Psoas muscle (tissue), 7 donors: ENCODE measurements at regions not wholly inside any gene's neighbourhood (a gene's known extent, or its start where the extent isn't known, plus 50 kb on each side); places are given as distances from the start of the nearest gene placed in this dataset.

ENCODE experiments used
- ATAC-seq, 4 donors: fragments of 200-7000 bp; cut with Tn5 transposase; one replicate each; pipeline ENCODE4 v1.9.1; 2020; ENCODE audit warnings: moderate library complexity in 3 of 4, mild to moderate bottlenecking in 2 of 4
- DNase-seq, 2 donors: peaks; one replicate each; pipeline ENCODE4 v3.0.0-alpha.2; 2020
- H3K27ac ChIP-seq: fragments of 200-600 bp; one replicate; pipeline ENCODE4 v1.8.0; 2022
- H3K27me3 ChIP-seq, 3 donors: fragments of 200-600 bp in 1 of 3; one replicate each; pipeline versions ENCODE4 v1.6.1 to v1.8.0; 2013 to 2022; ENCODE audit warnings: low read length in 2 of 3, mild to moderate bottlenecking in 2 of 3, moderate library complexity in 1 of 3; ENCODE audit not compliant: insufficient read depth in 3 of 3
- H3K36me3 ChIP-seq, 2 donors: fragments of 200-600 bp in 1 of 2; one replicate each; pipeline versions ENCODE4 v1.6.1 to v1.8.0; 2013 to 2022; ENCODE audit warnings: low read depth in 1 of 2, mild to moderate bottlenecking in 1 of 2, moderate library complexity in 1 of 2; ENCODE audit not compliant: insufficient read depth in 1 of 2
- H3K4me1 ChIP-seq: fragments of 200-600 bp; one replicate; pipeline ENCODE4 v1.8.0; 2022
- H3K4me3 ChIP-seq: fragments of 200-600 bp; one replicate; pipeline ENCODE4 v1.8.0; 2022; ENCODE audit warnings: mild to moderate bottlenecking
- H3K9me3 ChIP-seq: fragments of 200-600 bp; one replicate; pipeline ENCODE4 v1.8.0; 2022
- CTCF ChIP-seq: fragments of 200-600 bp; IDR thresholded peaks from one replicate; pipeline ENCODE4 v1.8.0; 2022; ENCODE audit warnings: antibody characterized with exemption
- WGBS, 3 donors: extraction: QIAGEN DNeasy Blood & Tissue Kit; methylation state at CpG; one replicate each; pipeline versions ENCODE4 v1.1.6 to v1.1.7; 2013; 5-methylcytosine and 5-hydroxymethylcytosine counted together
- intact Hi-C, 2 donors: fragments of 100-400 bp; cut with DNase I; formaldehyde crosslinking; loops; one replicate each; pipeline versions ENCODE4 v1.11.0 to v1.14.2; 2022
- donor health status: healthy with polysubstance abuse.
- donor health status: DM: no; HTN: no; CAD: no; lungs with moderate emphysema.
- donor health status: Bipolar disorder and iron deficiency.
- donor health status: healthy.
- donor health status: DM: yes; HTN: yes; CAD: no.
- donor health status: DM: no; HTN: no; CAD: no.
- donor health status: DM: yes; HTN: yes; CAD: no.

GRCh38 chr18:40414155-40414754 lies 1540.8 kb upstream of the PIK3C3 start:
- Histone ChIP-seq H3K27ac (no peak overlapping the region), H3K27me3 (no peaks in the 10 kb centered on the region), H3K9me3 (no peaks in the 10 kb centered on the region), H3K4me1 (no peaks in the 10 kb centered on the region), H3K36me3 (no peaks in the 10 kb centered on the region), H3K4me3 (no peak overlapping the region)
- no peak for DNase-seq
- intact Hi-C loops, result no loop called here
- no peak for TF ChIP-seq CTCF
- no peak for ATAC-seq
- 17 to 31% (median 17%) methylated on average over 5 of the region's 5 CpGs for WGBS, 3 donors

- Histone ChIP-seq H3K9me3 (no peaks in the 10 kb centered on the region), H3K4me3 (no peak overlapping the region), H3K4me1 (no peaks in the 10 kb centered on the region), H3K36me3 (no peaks in the 10 kb centered on the region), H3K27me3 (no peaks in the 10 kb centered on the region), H3K27ac (no peak overlapping the region)
- ATAC-seq (no peak), DNase-seq (no peak)
- intact Hi-C loops, result no loop called here
- no peak for TF ChIP-seq CTCF
- 13 to 28% (median 23%) methylated on average over 3 of the region's 3 CpGs for WGBS, 3 donors
Observed at GRCh38 chr18:40413160-40413559, 1541.9 kb upstream of the PIK3C3 start.

- WGBS, 3 donors, result 51 to 68% (median 65%) methylated on average over 3 of the region's 3 CpGs
- no peak for TF ChIP-seq CTCF
- H3K4me3 ChIP-seq, result no peak overlapping the region
Observed at GRCh38 chr18:40412410-40412809, 1542.6 kb upstream of the PIK3C3 start.

GRCh38 chr18:40407909-40408308 lies 1547.1 kb upstream of the PIK3C3 start:
- ATAC-seq (no peak), DNase-seq (no peak)
- no peak overlapping the region for H3K4me3 ChIP-seq
- H3K27ac ChIP-seq, result no peak overlapping the region
- TF ChIP-seq CTCF, result no peak
- no peaks in the 10 kb centered on the region for H3K9me3 ChIP-seq
- intact Hi-C loops, result no loop called here
- no peaks in the 10 kb centered on the region for H3K4me1 ChIP-seq
- 24 to 34% (median 33%) methylated on average over 3 of the region's 3 CpGs for WGBS, 3 donors
- no peaks in the 10 kb centered on the region for H3K36me3 ChIP-seq
- H3K27me3 ChIP-seq, result no peaks in the 10 kb centered on the region

More at GRCh38 chr18:40412410-40412809, 1542.6 kb upstream of the PIK3C3 start:
- no peaks in the 10 kb centered on the region for H3K27me3 ChIP-seq
- no peaks in the 10 kb centered on the region for H3K36me3 ChIP-seq
- no peak for DNase-seq
- H3K9me3 ChIP-seq, result no peaks in the 10 kb centered on the region
- no peak overlapping the region for H3K27ac ChIP-seq
- intact Hi-C loops, result no loop called here
- H3K4me1 ChIP-seq, result no peaks in the 10 kb centered on the region
- ATAC-seq, result no peak

GRCh38 chr18:40404284-40404683 lies 1550.8 kb upstream of the PIK3C3 start:
- DNase-seq, result no peak
- intact Hi-C loops, result no loop called here
- H3K27ac ChIP-seq, result no peak overlapping the region
- H3K27me3 ChIP-seq, result no peaks in the 10 kb centered on the region
- no peaks in the 10 kb centered on the region for H3K36me3 ChIP-seq
- no peak for ATAC-seq
- 80 to 88% (median 81%) methylated on average over 1 of the region's 1 CpG for WGBS, 3 donors
- TF ChIP-seq CTCF, result no peak
- H3K4me1 ChIP-seq, result no peaks in the 10 kb centered on the region
- H3K9me3 ChIP-seq, result no peaks in the 10 kb centered on the region
- H3K4me3 ChIP-seq, result no peak overlapping the region
